Mesendoderm (in vitro differentiated cells): ENCODE measurements at regions not wholly inside any gene's neighbourhood (a gene's known extent, or its start where the extent isn't known, plus 50 kb on each side); places are given as distances from the start of the nearest gene placed in this dataset.
"Not testable (repeated sequence)": the region's sequence is repeated elsewhere in the genome, so short reads cannot be mapped to it uniquely, and the experiment has no call there.

Source experiments
- DNase-seq: peaks from one replicate; pipeline ENCODE4 v3.0.0; 2013
- H2AK5ac ChIP-seq: 2 replicates; pipeline ENCODE4 v1.6.1; 2013; ENCODE audit warnings: low read length, inconsistent platforms
- H2BK120ac ChIP-seq: 2 replicates; pipeline ENCODE4 v1.6.1; 2013; ENCODE audit warnings: low read depth, mild to moderate bottlenecking, low read length, moderate library complexity, mixed read lengths
- H2BK15ac ChIP-seq: replicated peaks from 2 replicates; pipeline ENCODE4 v1.6.1; 2013; ENCODE audit warnings: low read depth, mild to moderate bottlenecking, moderate library complexity
- H2BK5ac ChIP-seq: 2 replicates; pipeline ENCODE4 v1.6.1; 2013; ENCODE audit warnings: low read length, inconsistent platforms
- H3K18ac ChIP-seq: 2 replicates; pipeline ENCODE4 v1.6.1; 2013; ENCODE audit warnings: mild to moderate bottlenecking, low read length, mixed read lengths
- H3K23ac ChIP-seq: one replicate; pipeline ENCODE4 v1.6.1; 2013; ENCODE audit warnings: low read length
- H3K27ac ChIP-seq: 2 replicates; pipeline ENCODE4 v1.5.1; 2013; ENCODE audit warnings: low read depth, mild to moderate bottlenecking, inconsistent platforms, low read length, moderate library complexity
- H3K27me3 ChIP-seq: 2 replicates; pipeline ENCODE4 v1.6.1; 2013; ENCODE audit warnings: low read length, control low read depth, mild to moderate bottlenecking, inconsistent platforms; ENCODE audit not compliant: insufficient read depth, poor library complexity
- H3K36me3 ChIP-seq: 2 replicates; pipeline ENCODE4 v1.6.1; 2013; ENCODE audit warnings: low read length, inconsistent platforms; ENCODE audit not compliant: control insufficient read depth, insufficient read depth
- H3K4ac ChIP-seq: one replicate; pipeline ENCODE4 v1.6.1; 2013; ENCODE audit warnings: low read depth, mild to moderate bottlenecking, low read length, moderate library complexity
- H3K4me1 ChIP-seq: 2 replicates; pipeline ENCODE4 v1.6.1; 2013; ENCODE audit warnings: low read depth, low read length, inconsistent platforms; ENCODE audit not compliant: control insufficient read depth
- H3K4me2 ChIP-seq: 2 replicates; pipeline ENCODE4 v1.6.1; 2013; ENCODE audit warnings: low read length
- H3K4me3 ChIP-seq: 2 replicates; pipeline ENCODE4 v1.5.1; 2013; ENCODE audit warnings: mild to moderate bottlenecking, low read length
- H3K56ac ChIP-seq: one replicate; pipeline ENCODE4 v1.6.1; 2013; ENCODE audit warnings: low read length
- H3K79me1 ChIP-seq: 2 replicates; pipeline ENCODE4 v1.6.1; 2013; ENCODE audit warnings: low read length, inconsistent platforms
- H3K79me2 ChIP-seq: 2 replicates; pipeline ENCODE4 v1.6.1; 2013; ENCODE audit warnings: mild to moderate bottlenecking, low read length; ENCODE audit not compliant: control insufficient read depth, insufficient read depth
- H3K9ac ChIP-seq: 2 replicates; pipeline ENCODE4 v1.6.1; 2013; ENCODE audit warnings: low read length, inconsistent platforms
- H4K5ac ChIP-seq: one replicate; pipeline ENCODE4 v1.6.1; 2013; ENCODE audit warnings: low read length
- H4K8ac ChIP-seq: one replicate; pipeline ENCODE4 v1.6.1; 2013; ENCODE audit warnings: low read depth, mild to moderate bottlenecking, control low read depth, low read length, moderate library complexity
- WGBS: extraction: QIAGEN DNeasy Blood & Tissue Kit; methylation state at CpG from one replicate; pipeline ENCODE4 v1.1.7; 2013; ENCODE audit warnings: low lambda C conversion rate, missing lambda C conversion rate; ENCODE audit not compliant: insufficient coverage; ENCODE audit errors: extremely low coverage; 5-methylcytosine and 5-hydroxymethylcytosine counted together

- not testable (repeated sequence) for H3K56ac ChIP-seq, H2BK120ac ChIP-seq, H4K8ac ChIP-seq, H2AK5ac ChIP-seq, DNase-seq, H3K4me3 ChIP-seq, H2BK5ac ChIP-seq, H3K4ac ChIP-seq, H3K18ac ChIP-seq, H3K27ac ChIP-seq, H4K5ac ChIP-seq, H3K4me1 ChIP-seq, H3K27me3 ChIP-seq, H3K4me2 ChIP-seq, H3K23ac ChIP-seq, H3K79me2 ChIP-seq, H3K79me1 ChIP-seq, H3K9ac ChIP-seq, H2BK15ac ChIP-seq, H3K36me3 ChIP-seq
- no CpG with 5 or more reads among the region's 28 CpGs for WGBS
These were observed 89.4 kb downstream of the DDX11 start for GRCh38 chr12:31162896-31163560.

- not testable (repeated sequence) for DNase-seq, H3K4me3 ChIP-seq, H4K5ac ChIP-seq, H3K23ac ChIP-seq, H3K4me1 ChIP-seq, H3K9ac ChIP-seq, H3K79me2 ChIP-seq, H3K18ac ChIP-seq, H4K8ac ChIP-seq, H2BK120ac ChIP-seq, H3K36me3 ChIP-seq, H2AK5ac ChIP-seq, H2BK5ac ChIP-seq, H3K4me2 ChIP-seq, H3K27ac ChIP-seq, H3K27me3 ChIP-seq, H3K4ac ChIP-seq, H3K79me1 ChIP-seq, H3K56ac ChIP-seq, H2BK15ac ChIP-seq
- WGBS = no CpG with 5 or more reads among the region's 1 CpG
These were observed 100.6 kb downstream of the DDX11 start for GRCh38 chr12:31174293-31174692.

GRCh38 chr12:31177514-31177913, 103.9 kb downstream of the DDX11 start:
- H3K27ac ChIP-seq, H3K4me2 ChIP-seq, H3K79me2 ChIP-seq, H2BK120ac ChIP-seq, H2AK5ac ChIP-seq, H3K36me3 ChIP-seq, H4K8ac ChIP-seq, H2BK5ac ChIP-seq, H3K18ac ChIP-seq, H3K56ac ChIP-seq, H3K23ac ChIP-seq, H3K27me3 ChIP-seq, H2BK15ac ChIP-seq, H3K4me3 ChIP-seq, H3K4ac ChIP-seq, H3K4me1 ChIP-seq, H3K79me1 ChIP-seq, H3K9ac ChIP-seq, H4K5ac ChIP-seq, DNase-seq: not testable (repeated sequence)
- WGBS = no CpG with 5 or more reads among the region's 4 CpGs

GRCh38 chr12:31178875-31179274, 105.2 kb downstream of the DDX11 start:
- not testable (repeated sequence) for H2AK5ac ChIP-seq, H3K27me3 ChIP-seq, H3K4ac ChIP-seq, H3K4me3 ChIP-seq, H3K79me2 ChIP-seq, H4K8ac ChIP-seq, H3K9ac ChIP-seq, H3K18ac ChIP-seq, H2BK15ac ChIP-seq, H2BK5ac ChIP-seq, H3K27ac ChIP-seq, H4K5ac ChIP-seq, H3K4me1 ChIP-seq, DNase-seq, H2BK120ac ChIP-seq, H3K79me1 ChIP-seq, H3K4me2 ChIP-seq, H3K56ac ChIP-seq, H3K23ac ChIP-seq, H3K36me3 ChIP-seq
- no CpG with 5 or more reads among the region's 4 CpGs for WGBS

- H3K4me3 ChIP-seq, H3K23ac ChIP-seq, H2BK15ac ChIP-seq, H3K79me2 ChIP-seq, H4K8ac ChIP-seq, H3K18ac ChIP-seq, H3K36me3 ChIP-seq, H3K27ac ChIP-seq, H2AK5ac ChIP-seq, H3K4me2 ChIP-seq, H4K5ac ChIP-seq, H3K79me1 ChIP-seq, H3K56ac ChIP-seq, H3K4ac ChIP-seq, H3K9ac ChIP-seq, DNase-seq, H3K27me3 ChIP-seq, H3K4me1 ChIP-seq, H2BK120ac ChIP-seq, H2BK5ac ChIP-seq: not testable (repeated sequence)
- no CpG with 5 or more reads among the region's 2 CpGs for whole genome bisulfite sequencing
These were observed 106.1 kb downstream of the DDX11 start for GRCh38 chr12:31179627-31180237.

GRCh38 chr12:31182571-31182970, 108.9 kb downstream of the DDX11 start:
- H3K9ac ChIP-seq, DNase-seq, H3K4ac ChIP-seq: not testable (repeated sequence)

More at GRCh38 chr12:31182571-31182970, 108.9 kb downstream of the DDX11 start:
- not testable (repeated sequence) for H3K18ac ChIP-seq, H2BK5ac ChIP-seq, H3K27me3 ChIP-seq, H3K79me1 ChIP-seq, H3K23ac ChIP-seq, H3K27ac ChIP-seq, H2BK15ac ChIP-seq, H3K4me2 ChIP-seq, H2BK120ac ChIP-seq, H2AK5ac ChIP-seq, H3K79me2 ChIP-seq, H3K56ac ChIP-seq, H3K4me3 ChIP-seq, H4K8ac ChIP-seq, H4K5ac ChIP-seq, H3K4me1 ChIP-seq, H3K36me3 ChIP-seq
